ENCODE measurements at regions not wholly inside any gene's neighbourhood (a gene's known extent, or its start where the extent isn't known, plus 50 kb on each side); places are given as distances from the start of the nearest gene placed in this dataset.

GRCh38 chr2:7473135-7473771 is 556.0 kb downstream of the RNF144A start:
- TF ChIP-seq ATF3 (IDR thresholded peaks at IDR 0.05) = no peak
- no peak for TF ChIP-seq REST (IDR thresholded peaks at IDR 0.05)
- no peak for TF ChIP-seq CTCF (IDR thresholded peaks at IDR 0.05; ENCODE audit: low read depth, low read length, missing input control)
- TF ChIP-seq JUND (IDR thresholded peaks at IDR 0.05) = no peak
- TF ChIP-seq FOXA1 (IDR thresholded peaks at IDR 0.05) = no peak
- no peak for TF ChIP-seq RXRA (IDR thresholded peaks at IDR 0.05)
- TF ChIP-seq YY1 (IDR thresholded peaks at IDR 0.05) = no peak
- no peak for TF ChIP-seq EGR1 (IDR thresholded peaks at IDR 0.05; ENCODE audit: low read depth in 2 of 2)
- TF ChIP-seq TAF1 (conservative IDR thresholded peaks at IDR 0.05) = no peak
- no peak for TF ChIP-seq GABPA (IDR thresholded peaks at IDR 0.05 in 1 of 2, conservative IDR thresholded peaks at IDR 0.05 in 1 of 2)
- no peak for TF ChIP-seq MAX (IDR thresholded peaks at IDR 0.05)
- TF ChIP-seq SP1 (IDR thresholded peaks at IDR 0.05) = no peak
